Gastrocnemius medialis (tissue), 4 donors: ENCODE measurements at regions not wholly inside any gene's neighbourhood (a gene's known extent, or its start where the extent isn't known, plus 50 kb on each side); places are given as distances from the start of the nearest gene placed in this dataset.

ENCODE experiments used
- POLR2A ChIP-seq, 2 donors: fragments of 450-650 bp; IDR thresholded peaks; one replicate each; pipeline ENCODE4 v1.6.1; 2017; ENCODE audit warnings: antibody characterized with exemption in 2 of 2, mild to moderate bottlenecking in 2 of 2, moderate library complexity in 2 of 2
- TF ChIP-seq, protein P1 (sequence below), 5 experiments: fragments of 450-650 bp in 3 of 5; fragments of 200-600 bp in 2 of 5; sonication (generic) in 2 of 5; IDR thresholded peaks in 4 of 5; conservative IDR thresholded peaks in 1 of 5; 1 replicate in 4 of 5; 2 replicates in 1 of 5; pipeline ENCODE4 v1.5.1; 2016 to 2019; ENCODE audit warnings: antibody characterized with exemption in 5 of 5, mild to moderate bottlenecking in 3 of 5, moderate library complexity in 3 of 5

DNA sequence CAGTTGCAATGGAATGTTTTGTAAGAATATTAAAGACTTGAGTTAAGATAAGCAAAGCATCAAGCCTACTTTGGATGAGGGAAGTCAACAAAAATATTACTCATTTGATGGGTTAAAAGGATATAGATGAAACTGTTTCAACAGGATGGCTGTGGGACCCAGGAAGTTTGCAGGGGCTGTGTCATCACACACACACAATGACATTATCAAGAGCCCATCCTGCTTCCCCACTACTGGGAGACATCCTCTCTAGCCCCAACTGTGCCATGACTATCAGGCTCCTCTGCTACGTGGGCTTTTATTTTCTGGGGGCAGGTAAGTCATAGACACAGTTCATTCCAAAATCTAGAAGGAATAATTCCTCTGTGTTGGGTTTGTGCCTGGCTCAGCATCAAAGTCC is 78.8 kb upstream of the PRSS1 start:
- no peak for TF ChIP-seq POLR2A (IDR thresholded peaks at IDR 0.05)
- TF ChIP-seq, protein P1, sequence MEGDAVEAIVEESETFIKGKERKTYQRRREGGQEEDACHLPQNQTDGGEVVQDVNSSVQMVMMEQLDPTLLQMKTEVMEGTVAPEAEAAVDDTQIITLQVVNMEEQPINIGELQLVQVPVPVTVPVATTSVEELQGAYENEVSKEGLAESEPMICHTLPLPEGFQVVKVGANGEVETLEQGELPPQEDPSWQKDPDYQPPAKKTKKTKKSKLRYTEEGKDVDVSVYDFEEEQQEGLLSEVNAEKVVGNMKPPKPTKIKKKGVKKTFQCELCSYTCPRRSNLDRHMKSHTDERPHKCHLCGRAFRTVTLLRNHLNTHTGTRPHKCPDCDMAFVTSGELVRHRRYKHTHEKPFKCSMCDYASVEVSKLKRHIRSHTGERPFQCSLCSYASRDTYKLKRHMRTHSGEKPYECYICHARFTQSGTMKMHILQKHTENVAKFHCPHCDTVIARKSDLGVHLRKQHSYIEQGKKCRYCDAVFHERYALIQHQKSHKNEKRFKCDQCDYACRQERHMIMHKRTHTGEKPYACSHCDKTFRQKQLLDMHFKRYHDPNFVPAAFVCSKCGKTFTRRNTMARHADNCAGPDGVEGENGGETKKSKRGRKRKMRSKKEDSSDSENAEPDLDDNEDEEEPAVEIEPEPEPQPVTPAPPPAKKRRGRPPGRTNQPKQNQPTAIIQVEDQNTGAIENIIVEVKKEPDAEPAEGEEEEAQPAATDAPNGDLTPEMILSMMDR (IDR thresholded peaks at IDR 0.05 in 4 of 5, conservative IDR thresholded peaks at IDR 0.05 in 1 of 5), result no peak
